ENCODE measurements at regions not wholly inside any gene's neighbourhood (a gene's known extent, or its start where the extent isn't known, plus 50 kb on each side); places are given as distances from the start of the nearest gene placed in this dataset.

DNA sequence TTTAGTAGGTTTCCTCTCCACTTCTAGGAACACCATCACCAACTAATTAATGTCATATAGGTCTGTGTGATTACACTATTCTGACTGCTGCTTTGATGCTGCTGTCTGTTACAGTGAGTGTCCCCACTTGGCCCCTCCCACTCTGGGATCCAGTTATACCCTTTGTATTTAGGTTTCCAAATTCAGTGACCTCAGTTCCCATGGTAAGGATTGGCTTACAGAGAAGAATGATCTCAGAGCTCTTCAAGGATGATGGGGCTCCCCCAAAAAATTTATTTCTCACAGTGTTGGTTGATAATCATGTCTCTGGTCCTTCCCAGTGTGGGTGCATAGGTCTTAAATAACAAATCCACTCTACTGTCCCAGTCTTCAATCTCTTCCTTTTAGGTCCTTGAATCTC is 210.0 kb upstream of the MYL2 start:
- intact Hi-C loops (cut with micrococcal nuclease), result no loop called here
- H3K27me3 Mint-ChIP-seq, result peaks cover 6% of the 10 kb centered on the region
- no peaks in the 10 kb centered on the region for H3K9me3 Mint-ChIP-seq (ENCODE audit: insufficient read depth)
- DNase-seq (no peak), ATAC-seq (ENCODE audit: low read depth) (no peak)
- TF ChIP-seq, protein P1, sequence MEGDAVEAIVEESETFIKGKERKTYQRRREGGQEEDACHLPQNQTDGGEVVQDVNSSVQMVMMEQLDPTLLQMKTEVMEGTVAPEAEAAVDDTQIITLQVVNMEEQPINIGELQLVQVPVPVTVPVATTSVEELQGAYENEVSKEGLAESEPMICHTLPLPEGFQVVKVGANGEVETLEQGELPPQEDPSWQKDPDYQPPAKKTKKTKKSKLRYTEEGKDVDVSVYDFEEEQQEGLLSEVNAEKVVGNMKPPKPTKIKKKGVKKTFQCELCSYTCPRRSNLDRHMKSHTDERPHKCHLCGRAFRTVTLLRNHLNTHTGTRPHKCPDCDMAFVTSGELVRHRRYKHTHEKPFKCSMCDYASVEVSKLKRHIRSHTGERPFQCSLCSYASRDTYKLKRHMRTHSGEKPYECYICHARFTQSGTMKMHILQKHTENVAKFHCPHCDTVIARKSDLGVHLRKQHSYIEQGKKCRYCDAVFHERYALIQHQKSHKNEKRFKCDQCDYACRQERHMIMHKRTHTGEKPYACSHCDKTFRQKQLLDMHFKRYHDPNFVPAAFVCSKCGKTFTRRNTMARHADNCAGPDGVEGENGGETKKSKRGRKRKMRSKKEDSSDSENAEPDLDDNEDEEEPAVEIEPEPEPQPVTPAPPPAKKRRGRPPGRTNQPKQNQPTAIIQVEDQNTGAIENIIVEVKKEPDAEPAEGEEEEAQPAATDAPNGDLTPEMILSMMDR (IDR thresholded peaks at IDR 0.05), result no peak
- no peak for TF ChIP-seq EZH2 (IDR thresholded peaks at IDR 0.05; ENCODE audit: borderline replicate concordance, insufficient read depth, low read depth, low read length, poor library complexity, severe bottlenecking)
- no peaks in the 10 kb centered on the region for H3K36me3 ChIP-seq (replicated peaks in 1 of 2; ENCODE audit: control extremely low read depth in 1 of 2, control insufficient read depth in 1 of 2, extremely low read depth in 1 of 2, insufficient read depth in 2 of 2, low read length in 1 of 2)
- H3K4me2 ChIP-seq (replicated peaks; ENCODE audit: low read depth, low read length, poor library complexity, severe bottlenecking), result no peak overlapping the region
- CTCF ChIA-PET, result no interaction called here
- no peaks in the 10 kb centered on the region for H4K20me1 ChIP-seq (ENCODE audit: control insufficient read depth, insufficient read depth, low read length, poor library complexity, severe bottlenecking)
- H3K4me1 ChIP-seq (ENCODE audit: control insufficient read depth in 2 of 2, insufficient read depth in 2 of 2, low read length in 2 of 2), result no peaks in the 10 kb centered on the region
- no peaks in the 10 kb centered on the region for H3K4me1 Mint-ChIP-seq
- peaks cover 0 to 6% (median 0%) of the 10 kb centered on the region in 3 donors for H3K9me3 ChIP-seq (ENCODE audit: control extremely low read depth in 1 of 3, control insufficient read depth in 2 of 3, insufficient read depth in 1 of 3, low read length in 2 of 3)
- H3K27ac Mint-ChIP-seq, result no peak overlapping the region
- H3K27me3 ChIP-seq (replicated peaks in 1 of 4; ENCODE audit: control extremely low read depth in 1 of 4, control insufficient read depth in 3 of 4, insufficient read depth in 4 of 4, low read length in 3 of 4), result peaks cover 0 to 3% (median 0%) of the 10 kb centered on the region in 4 experiments
- H3K79me2 ChIP-seq (ENCODE audit: control insufficient read depth, insufficient read depth, low read length), result no peaks in the 10 kb centered on the region
- H2AFZ ChIP-seq (ENCODE audit: insufficient read depth, low read depth, low read length, poor library complexity, severe bottlenecking), result no peak overlapping the region
- no peak overlapping the region for H3K27ac ChIP-seq (ENCODE audit: low read length in 2 of 2)
- POLR2A ChIA-PET, result no interaction called here
- no peak overlapping the region for H3K4me3 ChIP-seq (ENCODE audit: control extremely low read depth in 1 of 5, extremely low read depth in 1 of 5, insufficient read depth in 1 of 5, low read depth in 2 of 5, low read length in 4 of 5)
- H3K4me3 Mint-ChIP-seq, result no peak overlapping the region
- no peak overlapping the region for H3K9ac ChIP-seq (ENCODE audit: low read length)

DNA sequence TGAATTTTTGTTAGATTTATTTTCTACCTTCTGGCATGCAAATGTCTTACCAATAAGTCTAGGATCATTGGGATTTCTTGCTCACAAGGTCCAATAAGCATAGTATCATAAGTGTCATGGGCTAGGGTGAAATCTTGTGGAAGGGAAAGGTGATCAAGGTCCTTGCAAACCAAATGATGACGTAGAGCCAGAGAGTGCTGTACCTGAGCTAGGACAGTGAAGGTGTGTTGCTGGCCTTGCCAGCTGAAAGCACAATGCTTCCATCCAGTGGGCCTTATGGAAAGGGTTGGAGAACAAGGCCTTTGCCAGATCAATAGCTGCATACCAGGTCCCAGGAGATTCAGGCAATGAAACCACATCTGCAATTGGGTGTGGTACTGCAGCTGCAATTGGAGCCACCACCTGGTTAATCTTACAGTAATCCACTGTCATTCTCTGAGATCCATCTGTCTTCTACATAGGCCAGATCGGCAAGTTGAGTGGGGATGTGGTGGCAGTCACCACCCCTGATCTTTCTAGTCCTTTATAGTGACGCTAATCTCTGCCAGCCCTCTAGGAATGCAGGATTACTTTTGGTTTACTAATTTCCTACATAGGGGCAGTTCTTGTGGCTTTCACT is 208.9 kb upstream of the MYL2 start:
- intact Hi-C loops (cut with micrococcal nuclease), result no loop called here
- H4K20me1 ChIP-seq (ENCODE audit: control insufficient read depth, insufficient read depth, low read length, poor library complexity, severe bottlenecking), result no peaks in the 10 kb centered on the region
- H3K4me3 Mint-ChIP-seq, result no peak overlapping the region
- 83% methylated on average over 1 of the region's 3 CpGs for WGBS (ENCODE audit: insufficient coverage)
- ATAC-seq (ENCODE audit: low read depth), result no peak
- CTCF ChIA-PET, result no interaction called here
- TF ChIP-seq, protein P1 (IDR thresholded peaks at IDR 0.05), result no peak
- no peak for TF ChIP-seq EZH2 (IDR thresholded peaks at IDR 0.05; ENCODE audit: borderline replicate concordance, insufficient read depth, low read depth, low read length, poor library complexity, severe bottlenecking)
- no peak overlapping the region for H3K9ac ChIP-seq (ENCODE audit: low read length)
- peaks cover 0 to 3% (median 0%) of the 10 kb centered on the region in 4 experiments for H3K27me3 ChIP-seq (replicated peaks in 1 of 4; ENCODE audit: control extremely low read depth in 1 of 4, control insufficient read depth in 3 of 4, insufficient read depth in 4 of 4, low read length in 3 of 4)
- peaks cover 0 to 6% (median 0%) of the 10 kb centered on the region in 3 donors for H3K9me3 ChIP-seq (ENCODE audit: control extremely low read depth in 1 of 3, control insufficient read depth in 2 of 3, insufficient read depth in 1 of 3, low read length in 2 of 3)
- no peak overlapping the region for H2AFZ ChIP-seq (ENCODE audit: insufficient read depth, low read depth, low read length, poor library complexity, severe bottlenecking)
- no peaks in the 10 kb centered on the region for H3K79me2 ChIP-seq (ENCODE audit: control insufficient read depth, insufficient read depth, low read length)
- no peak overlapping the region for H3K27ac ChIP-seq (ENCODE audit: low read length in 2 of 2)
- no peaks in the 10 kb centered on the region for H3K36me3 ChIP-seq (replicated peaks in 1 of 2; ENCODE audit: control extremely low read depth in 1 of 2, control insufficient read depth in 1 of 2, extremely low read depth in 1 of 2, insufficient read depth in 2 of 2, low read length in 1 of 2)
- H3K4me3 ChIP-seq (ENCODE audit: control extremely low read depth in 1 of 5, extremely low read depth in 1 of 5, insufficient read depth in 1 of 5, low read depth in 2 of 5, low read length in 4 of 5), result no peak overlapping the region
- H3K27me3 Mint-ChIP-seq, result peaks cover 9% of the 10 kb centered on the region
- no peak overlapping the region for H3K27ac Mint-ChIP-seq
- POLR2A ChIA-PET, result no interaction called here
- H3K4me2 ChIP-seq (replicated peaks; ENCODE audit: low read depth, low read length, poor library complexity, severe bottlenecking), result no peak overlapping the region
- no peaks in the 10 kb centered on the region for H3K4me1 Mint-ChIP-seq
- H3K4me1 ChIP-seq (ENCODE audit: control insufficient read depth in 2 of 2, insufficient read depth in 2 of 2, low read length in 2 of 2), result no peaks in the 10 kb centered on the region
- no peak for DNase-seq
- H3K9me3 Mint-ChIP-seq (ENCODE audit: insufficient read depth), result no peaks in the 10 kb centered on the region
